NCI-H460 (cell line): ENCODE measurements at regions not wholly inside any gene's neighbourhood (a gene's known extent, or its start where the extent isn't known, plus 50 kb on each side); places are given as distances from the start of the nearest gene placed in this dataset.
"Not testable (repeated sequence)": the region's sequence is repeated elsewhere in the genome, so short reads cannot be mapped to it uniquely, and the experiment has no call there.

Experiments
- DNase-seq: peaks from one replicate; pipeline ENCODE4 v3.0.0-alpha.2; 2016; ENCODE audit warnings: low read depth; ENCODE audit errors: extremely low read depth

- no peak for DNase-seq
These were observed 228.5 kb downstream of the ZIC5 start for GRCh38 chr13:99743094-99743493.

DNA sequence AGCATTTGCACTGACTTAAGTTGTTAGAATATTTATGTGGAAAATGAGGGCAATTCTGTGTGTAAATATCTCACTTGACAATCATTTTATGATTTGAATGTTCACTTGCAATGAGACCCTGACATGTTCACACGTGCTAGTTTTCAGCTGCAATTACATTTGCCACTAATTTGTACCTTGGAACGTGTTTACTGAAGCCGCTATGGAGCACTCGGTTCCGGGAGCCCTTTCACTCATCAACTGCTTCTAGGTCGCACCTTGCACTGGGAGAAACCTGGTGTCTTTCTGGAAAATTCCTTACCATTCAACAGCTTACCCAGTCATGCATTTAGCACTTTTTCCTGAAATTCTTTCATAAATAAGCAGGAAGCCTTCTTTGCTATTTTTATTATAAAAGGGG lies 229.6 kb downstream of the ZIC5 start:
- no peak for DNase-seq

- DNase-seq, result no peak
These were observed 231.2 kb downstream of the ZIC5 start for GRCh38 chr13:99740251-99740979.

- DNase-seq, result no peak
These were observed 232.9 kb downstream of the ZIC5 start for GRCh38 chr13:99738626-99739025.

GRCh38 chr13:99737481-99738245 lies 233.9 kb downstream of the ZIC5 start:
- no peak for DNase-seq

DNA sequence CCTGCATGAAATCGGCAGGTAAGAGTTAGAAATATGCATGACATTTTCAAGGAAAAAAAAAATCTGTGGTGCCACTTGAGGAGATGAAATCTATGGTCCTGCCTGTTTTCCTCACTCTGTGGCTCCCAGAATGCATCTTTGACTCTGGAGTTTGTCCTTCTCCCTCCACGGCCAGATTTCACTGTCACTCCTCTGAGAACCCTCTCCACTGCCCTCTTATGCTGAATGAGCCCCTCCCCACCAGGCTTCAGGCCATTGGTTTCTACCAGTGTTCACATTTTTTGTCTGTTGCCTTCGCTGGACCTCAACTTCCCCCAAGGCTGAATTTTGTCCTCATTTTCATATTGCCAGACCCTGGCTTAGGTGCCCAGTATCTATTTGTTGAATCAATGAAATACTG lies 235.0 kb downstream of the ZIC5 start:
- DNase-seq, result no peak

DNA sequence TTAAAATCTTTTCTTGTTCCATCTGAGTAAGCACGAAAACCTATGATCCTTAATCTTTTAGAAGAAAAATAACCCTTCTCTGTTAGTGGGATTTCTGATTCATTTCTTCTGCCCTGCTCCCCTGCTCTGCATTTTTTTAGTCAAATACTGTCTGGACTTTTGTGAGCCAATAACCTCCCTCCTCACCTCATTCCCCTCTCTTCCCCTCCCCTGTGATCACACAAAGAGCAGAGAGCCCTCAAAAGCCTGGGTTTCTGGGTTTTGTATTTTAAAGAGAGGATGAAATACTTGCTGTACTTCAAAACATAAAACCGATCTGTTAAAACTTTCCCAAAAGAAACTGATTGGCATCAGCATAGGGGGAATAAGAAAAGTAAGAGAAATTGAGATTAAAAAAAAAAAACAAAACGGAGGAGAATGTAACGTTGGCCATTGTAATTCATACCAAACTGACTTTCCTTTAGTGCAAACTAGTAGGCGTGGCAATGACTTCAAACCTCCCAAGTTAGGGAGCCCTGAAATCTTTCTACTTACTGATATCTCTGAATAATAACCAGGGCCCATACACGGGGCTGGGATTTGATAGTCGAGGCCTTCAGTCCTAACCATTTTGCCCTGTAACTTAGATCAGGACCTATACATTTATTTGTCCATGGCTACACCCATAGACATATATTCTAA lies 232.9 kb downstream of the TM9SF2 start:
- no peak for DNase-seq

GRCh38 chr13:99733346-99733745 lies 232.1 kb downstream of the TM9SF2 start:
- no peak for DNase-seq

- DNase-seq, result no peak
These were observed 230.5 kb downstream of the TM9SF2 start for GRCh38 chr13:99731747-99732146.

DNA sequence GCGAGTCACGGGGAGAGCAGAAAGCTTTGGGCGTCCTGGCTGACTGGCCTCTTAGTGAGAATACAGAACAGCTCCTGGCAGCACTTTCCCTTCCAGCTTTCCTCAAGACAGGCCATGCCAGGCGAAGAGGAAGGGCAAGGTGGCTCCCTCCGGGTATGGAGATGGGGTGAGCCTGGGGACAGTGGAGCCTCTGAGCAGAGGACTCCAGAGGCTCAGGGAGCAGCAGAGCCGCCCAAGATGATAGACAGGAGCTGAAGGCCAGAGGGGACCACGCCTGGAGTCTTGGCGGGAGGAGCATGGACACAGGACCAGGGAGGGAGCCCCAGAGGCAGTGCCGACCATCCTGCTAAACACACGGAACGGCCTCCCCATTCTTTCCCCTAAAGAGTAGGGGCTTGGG lies 229.1 kb downstream of the TM9SF2 start:
- DNase-seq, result no peak

GRCh38 chr13:99729745-99730144 lies 228.5 kb downstream of the TM9SF2 start:
- DNase-seq, result no peak

DNA sequence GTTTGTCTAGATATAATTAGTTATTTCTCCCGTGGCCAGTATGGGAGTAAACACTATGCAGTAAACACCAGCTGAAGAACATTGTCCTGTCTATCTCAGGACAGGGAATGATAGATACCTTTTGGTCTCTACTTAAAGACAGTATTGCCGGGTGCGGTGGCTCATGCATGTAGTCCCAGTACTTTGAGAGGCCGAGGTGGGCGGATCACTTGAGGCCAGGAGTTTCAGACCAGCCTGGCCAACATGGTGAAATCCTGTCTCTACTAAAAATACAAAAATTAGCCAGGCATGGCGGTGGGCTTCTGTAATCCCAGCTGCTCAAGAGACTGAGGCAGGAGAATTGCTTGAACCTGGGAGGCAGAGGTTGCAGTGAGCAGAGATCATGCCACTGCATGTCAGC lies 226.4 kb downstream of the TM9SF2 start:
- not testable (repeated sequence) for DNase-seq

DNA sequence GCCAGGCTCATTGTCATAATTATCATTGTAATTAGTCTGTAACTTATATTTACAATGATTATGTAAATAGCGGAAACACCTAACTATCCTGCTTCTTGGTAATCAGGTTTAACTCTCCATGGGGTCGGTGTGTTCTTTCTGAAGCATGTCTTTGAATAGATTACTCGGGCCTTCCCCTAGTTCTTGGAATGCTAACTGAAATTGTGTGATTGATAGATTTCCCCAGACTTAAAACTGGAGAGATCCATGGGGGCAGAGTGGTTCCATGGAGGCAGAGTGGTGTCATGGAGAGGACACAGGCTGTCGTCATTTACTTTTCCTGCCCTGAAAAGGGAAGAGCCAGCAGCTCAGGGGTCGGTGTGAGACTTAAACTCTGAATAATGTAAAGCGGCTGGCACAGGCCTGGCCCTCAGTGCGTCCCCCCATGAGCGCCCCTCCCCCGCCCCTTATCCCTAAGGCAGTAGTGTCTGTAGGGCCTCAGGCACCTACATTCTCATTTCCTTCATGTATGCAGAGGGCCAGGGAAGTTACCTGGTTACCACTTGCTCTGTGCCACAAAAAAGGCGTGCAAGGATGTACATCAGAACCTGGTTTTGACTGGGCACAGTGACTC lies 225.1 kb downstream of the TM9SF2 start:
- DNase-seq, result no peak

DNA sequence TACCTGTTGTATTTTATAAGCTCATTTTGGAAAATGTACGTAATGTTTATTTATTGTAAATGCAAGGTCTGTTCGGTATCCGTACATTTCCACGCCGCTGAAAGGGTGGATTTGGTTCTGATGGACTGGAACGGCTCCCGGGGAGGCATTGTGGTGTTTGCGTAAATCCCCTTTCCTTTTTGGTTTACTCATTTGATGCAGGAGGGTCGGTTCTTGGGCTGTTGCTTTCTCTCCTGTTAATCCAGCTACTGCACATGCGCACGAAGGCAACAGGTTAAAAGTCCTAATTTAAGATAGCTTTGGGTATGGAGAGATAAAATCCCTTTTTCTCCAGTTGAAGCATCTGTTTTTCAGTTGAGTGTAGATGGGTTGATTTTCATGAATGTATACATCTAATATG lies 224.4 kb downstream of the TM9SF2 start:
- DNase-seq, result no peak

- DNase-seq, result no peak
These were observed 223.6 kb downstream of the TM9SF2 start for GRCh38 chr13:99724633-99725517.

DNA sequence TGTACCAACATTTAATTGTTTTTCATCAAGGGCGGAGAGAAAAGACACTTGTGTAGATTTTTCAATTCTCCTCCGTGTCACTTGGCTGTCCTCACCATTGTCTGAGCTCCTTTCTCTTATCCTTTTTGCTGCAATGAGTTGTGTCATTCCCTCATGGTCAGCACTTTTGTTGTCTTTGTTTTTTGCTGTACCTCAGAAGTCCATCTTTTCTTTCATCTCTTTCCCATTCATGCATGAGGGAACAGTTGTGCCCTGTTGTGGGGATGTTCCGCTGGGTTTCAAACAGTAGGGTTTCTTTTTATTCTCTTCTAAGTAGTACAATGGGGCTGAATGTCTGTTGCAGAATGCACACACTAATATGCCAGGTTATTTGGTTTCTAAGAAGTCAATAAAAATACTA lies 222.6 kb downstream of the TM9SF2 start:
- no peak for DNase-seq

DNA sequence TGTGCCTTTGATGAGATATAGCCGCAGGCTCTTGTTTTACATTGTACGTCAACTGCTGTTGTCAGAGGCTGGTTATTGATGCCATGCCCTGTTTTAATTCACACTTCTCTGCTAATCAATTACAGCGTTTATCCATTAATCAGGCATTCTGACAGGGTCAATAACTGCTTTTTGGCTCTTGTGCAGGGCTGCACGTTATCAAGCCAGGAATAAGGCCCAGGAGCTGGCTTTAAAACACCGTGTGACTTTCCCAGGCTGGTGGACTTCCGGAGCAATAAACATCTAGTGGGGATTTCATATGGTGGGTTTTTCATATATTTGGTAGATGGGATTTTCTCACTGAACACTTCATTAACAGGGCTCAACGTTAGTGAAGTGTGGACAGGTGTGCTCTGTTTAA lies 221.7 kb downstream of the TM9SF2 start:
- no peak for DNase-seq

- no peak for DNase-seq
These were observed 221.1 kb downstream of the TM9SF2 start for GRCh38 chr13:99722338-99722818.

- no peak for DNase-seq
These were observed 220.5 kb downstream of the TM9SF2 start for GRCh38 chr13:99721606-99722337.
